Mesothelial cell of epicardium (in vitro differentiated cells): ENCODE measurements at regions not wholly inside any gene's neighbourhood (a gene's known extent, or its start where the extent isn't known, plus 50 kb on each side); places are given as distances from the start of the nearest gene placed in this dataset.

ENCODE experiments used
- DNase-seq, 2 experiments: peaks; one replicate each; pipeline ENCODE4 v3.0.0; 2021; ENCODE audit warnings: low spot score in 2 of 2; ENCODE audit not compliant: unreplicated experiment in 2 of 2
- H3K27ac Mint-ChIP-seq: 2 replicates; pipeline ENCODE4 v1.8.0; 2021; ENCODE audit warnings: mixed read lengths
- H3K27me3 Mint-ChIP-seq: 2 replicates; pipeline ENCODE4 v1.8.0; 2021; ENCODE audit warnings: low read depth, mixed read lengths
- H3K36me3 Mint-ChIP-seq: 2 replicates; pipeline ENCODE4 v1.8.0; 2021; ENCODE audit warnings: mixed read lengths
- H3K4me1 Mint-ChIP-seq: 2 replicates; pipeline ENCODE4 v1.8.0; 2021; ENCODE audit warnings: mixed read lengths
- H3K4me3 Mint-ChIP-seq: 2 replicates; pipeline ENCODE4 v1.8.0; 2021; ENCODE audit warnings: mild to moderate bottlenecking, moderate library complexity, mixed read lengths
- H3K9me3 Mint-ChIP-seq: 2 replicates; pipeline ENCODE4 v1.8.0; 2021; ENCODE audit warnings: mixed read lengths
- CTCF ChIP-seq: fragments of 200-600 bp; sonication (generic); IDR thresholded peaks from one replicate; pipeline ENCODE4 v1.5.0; 2021; ENCODE audit warnings: antibody characterized with exemption; ENCODE audit not compliant: unreplicated experiment

- H3K9me3 Mint-ChIP-seq = no peaks in the 10 kb centered on the region
- peaks cover 20% of the 10 kb centered on the region for H3K27me3 Mint-ChIP-seq
- H3K4me3 Mint-ChIP-seq = no peak overlapping the region
- H3K27ac Mint-ChIP-seq = no peak overlapping the region
- TF ChIP-seq CTCF = no peak
- DNase-seq = no peak
- no peaks in the 10 kb centered on the region for H3K4me1 Mint-ChIP-seq
- no peaks in the 10 kb centered on the region for H3K36me3 Mint-ChIP-seq
Measured at GRCh38 chr16:52022980-52023379, 524.0 kb downstream of the TOX3 start.

DNA sequence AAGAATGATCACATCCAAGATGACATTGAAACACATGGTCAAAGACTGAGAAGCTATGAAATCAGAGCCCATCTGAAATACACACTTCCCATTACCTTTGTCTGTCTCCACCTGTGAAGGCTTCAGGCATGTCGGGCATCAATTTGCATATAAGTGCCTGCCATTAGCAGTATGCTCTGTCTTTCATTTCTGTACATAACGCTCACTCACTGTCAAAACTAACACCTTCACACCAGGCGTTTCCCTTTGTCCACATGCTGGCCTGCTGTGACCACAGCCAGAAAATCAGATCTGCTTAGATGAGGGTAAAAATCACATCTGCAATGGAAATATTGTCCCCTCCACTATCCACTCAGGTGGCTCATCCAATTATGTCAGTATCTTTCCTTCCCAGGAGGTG is 524.8 kb downstream of the TOX3 start:
- no peak for DNase-seq
- H3K27me3 Mint-ChIP-seq = peaks cover 20% of the 10 kb centered on the region
- H3K9me3 Mint-ChIP-seq = peaks cover 6% of the 10 kb centered on the region
- no peak for TF ChIP-seq CTCF
- H3K4me1 Mint-ChIP-seq = no peaks in the 10 kb centered on the region
- H3K36me3 Mint-ChIP-seq = no peaks in the 10 kb centered on the region
- no peak overlapping the region for H3K4me3 Mint-ChIP-seq
- no peak overlapping the region for H3K27ac Mint-ChIP-seq

DNA sequence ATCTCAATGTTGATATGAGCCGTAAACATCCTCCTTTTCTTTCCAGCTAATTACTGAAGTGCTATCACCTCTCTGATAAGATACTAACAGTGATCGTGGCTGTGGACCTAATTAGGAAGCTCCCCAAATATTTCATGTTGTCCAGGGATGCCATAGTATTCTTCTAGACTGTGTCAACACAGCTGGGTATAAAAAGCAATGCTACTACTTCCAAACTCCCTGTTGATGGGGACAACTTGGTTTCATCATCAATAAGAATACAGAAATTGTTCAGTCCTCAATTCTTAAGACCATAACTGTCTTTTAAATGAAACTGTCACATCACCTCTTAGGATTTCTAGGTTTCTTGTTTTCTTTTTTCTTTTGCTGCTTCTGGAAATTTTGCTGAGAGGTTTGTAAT is 530.6 kb downstream of the TOX3 start:
- H3K4me3 Mint-ChIP-seq = no peak overlapping the region
- H3K27ac Mint-ChIP-seq = no peak overlapping the region
- no peak for TF ChIP-seq CTCF
- no peak for DNase-seq
- H3K9me3 Mint-ChIP-seq = peaks cover 43% of the 10 kb centered on the region
- H3K4me1 Mint-ChIP-seq = no peaks in the 10 kb centered on the region
- H3K27me3 Mint-ChIP-seq = no peaks in the 10 kb centered on the region
- H3K36me3 Mint-ChIP-seq = no peaks in the 10 kb centered on the region

GRCh38 chr16:52005551-52005950 is 541.4 kb downstream of the TOX3 start:
- no peak for TF ChIP-seq CTCF
- H3K36me3 Mint-ChIP-seq = no peaks in the 10 kb centered on the region
- peaks cover 4% of the 10 kb centered on the region for H3K27me3 Mint-ChIP-seq
- H3K4me3 Mint-ChIP-seq = no peak overlapping the region
- DNase-seq = no peak
- H3K4me1 Mint-ChIP-seq = no peaks in the 10 kb centered on the region
- no peak overlapping the region for H3K27ac Mint-ChIP-seq
- H3K9me3 Mint-ChIP-seq = peaks cover 1% of the 10 kb centered on the region

- Mint-ChIP-seq H3K9me3 (no peaks in the 10 kb centered on the region), H3K27ac (no peak overlapping the region), H3K4me1 (no peaks in the 10 kb centered on the region), H3K36me3 (no peaks in the 10 kb centered on the region), H3K4me3 (no peak overlapping the region), H3K27me3 (peaks cover 4% of the 10 kb centered on the region)
- no peak for DNase-seq
- no peak for TF ChIP-seq CTCF
Measured at GRCh38 chr16:52004343-52004742, 542.6 kb downstream of the TOX3 start.

DNA sequence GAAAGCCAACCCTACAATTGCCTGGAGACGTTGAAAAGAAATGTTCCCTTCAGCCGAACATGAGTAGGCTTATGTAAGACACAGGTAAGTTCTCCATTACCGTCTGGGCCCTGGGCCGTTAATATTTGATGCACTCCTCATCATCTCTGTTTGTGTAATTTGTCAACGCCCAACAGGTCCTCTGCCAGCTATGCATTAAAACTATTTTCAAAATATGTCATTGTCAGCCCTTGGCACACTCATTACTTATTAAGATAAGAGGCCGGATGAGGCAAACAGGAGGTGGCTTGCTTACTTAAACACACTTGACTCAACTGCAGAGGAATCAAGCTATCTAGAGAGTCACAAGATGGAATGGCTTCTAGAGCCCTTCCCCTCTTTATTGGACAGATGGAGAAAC is 544.9 kb downstream of the TOX3 start:
- no peak overlapping the region for H3K4me3 Mint-ChIP-seq
- DNase-seq = no peak
- TF ChIP-seq CTCF = no peak
- no peaks in the 10 kb centered on the region for H3K9me3 Mint-ChIP-seq
- no peaks in the 10 kb centered on the region for H3K4me1 Mint-ChIP-seq
- no peaks in the 10 kb centered on the region for H3K36me3 Mint-ChIP-seq
- H3K27ac Mint-ChIP-seq = no peak overlapping the region
- peaks cover 6% of the 10 kb centered on the region for H3K27me3 Mint-ChIP-seq
